Left renal pelvis (tissue), 4 donors: ENCODE measurements at regions not wholly inside any gene's neighbourhood (a gene's known extent, or its start where the extent isn't known, plus 50 kb on each side); places are given as distances from the start of the nearest gene placed in this dataset.
"Not testable (repeated sequence)": the region's sequence is repeated elsewhere in the genome, so short reads cannot be mapped to it uniquely, and the experiment has no call there.

ENCODE experiments used
- DNase-seq, 4 donors: peaks; one replicate each; pipeline ENCODE4 v3.0.0-alpha.2; 2013; ENCODE audit warnings: low read depth in 4 of 4, low spot score in 3 of 4

DNA sequence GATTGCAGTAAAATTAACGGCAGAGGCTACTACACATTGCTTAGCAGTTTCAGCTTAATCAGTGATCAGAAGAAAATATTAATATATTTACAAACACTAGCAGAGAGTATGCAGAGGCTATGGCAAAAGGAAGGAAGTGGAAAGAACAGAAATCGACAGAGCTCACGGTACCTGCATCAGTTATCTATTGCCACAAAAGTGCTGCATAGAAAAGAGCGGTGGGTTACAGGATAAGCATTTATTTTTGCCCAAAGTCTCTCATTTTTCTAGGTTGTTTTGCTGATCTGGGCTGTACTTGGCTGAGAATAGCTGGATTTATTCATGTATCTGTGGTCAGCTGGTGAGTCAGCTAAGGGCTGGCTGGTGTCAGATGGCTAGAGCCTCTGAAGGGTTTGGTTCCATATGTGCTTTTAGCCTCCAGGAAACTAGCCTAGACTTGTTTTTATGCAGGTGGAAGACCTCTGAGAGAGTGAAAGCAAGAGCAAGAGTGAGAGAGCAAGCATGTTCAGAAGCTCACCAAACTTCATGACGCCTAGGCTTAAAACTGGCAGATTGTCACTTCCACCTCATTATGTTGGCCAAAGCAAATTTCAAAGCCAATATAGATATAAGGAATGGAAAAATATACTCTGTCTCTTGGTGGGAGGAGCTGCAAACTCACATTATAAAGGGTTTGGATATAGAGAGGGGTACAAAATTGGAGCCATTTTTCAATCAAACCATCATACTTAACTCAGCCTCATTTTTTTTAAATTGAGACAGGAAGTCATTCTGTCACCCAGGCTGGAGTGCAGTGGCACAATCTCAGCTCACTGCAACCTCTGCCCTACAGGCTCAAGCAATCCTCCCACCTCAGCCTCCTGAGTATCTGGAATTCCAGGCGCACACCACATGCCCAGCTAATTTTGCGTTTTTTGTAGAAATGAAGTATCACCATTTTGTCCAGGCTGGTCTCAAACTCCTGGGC, 153.2 kb upstream of the RPL34 start:
- DNase-seq = no peak

DNA sequence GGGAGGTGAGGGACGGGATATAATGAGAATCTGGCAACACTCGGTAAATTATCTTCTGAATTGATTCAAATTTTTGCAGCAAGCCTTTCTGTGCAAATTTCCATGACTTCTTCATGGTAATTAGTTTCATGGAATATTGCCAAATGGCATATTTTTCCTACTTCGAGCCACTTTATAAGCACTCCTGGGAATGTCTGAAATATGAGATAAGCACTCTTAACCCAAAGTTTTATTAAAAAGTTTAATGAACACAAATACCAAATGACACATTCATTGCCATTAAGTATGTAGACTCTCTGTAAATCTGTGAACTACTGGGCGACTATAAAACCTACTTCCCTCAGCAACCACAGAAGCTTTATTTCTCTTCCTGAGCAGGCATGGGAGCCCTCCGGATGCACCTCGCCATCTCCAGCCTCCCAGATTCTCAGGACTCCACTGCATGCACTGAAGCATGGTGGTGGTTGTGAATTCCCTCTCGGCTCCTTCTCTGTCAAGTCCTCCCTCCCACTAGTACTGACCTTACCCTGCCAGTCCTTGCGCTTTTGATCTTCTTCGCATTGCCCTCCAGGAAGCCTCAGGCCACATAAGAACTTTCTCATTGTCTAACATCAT, 154.4 kb upstream of the RPL34 start:
- DNase-seq = no peak

DNA sequence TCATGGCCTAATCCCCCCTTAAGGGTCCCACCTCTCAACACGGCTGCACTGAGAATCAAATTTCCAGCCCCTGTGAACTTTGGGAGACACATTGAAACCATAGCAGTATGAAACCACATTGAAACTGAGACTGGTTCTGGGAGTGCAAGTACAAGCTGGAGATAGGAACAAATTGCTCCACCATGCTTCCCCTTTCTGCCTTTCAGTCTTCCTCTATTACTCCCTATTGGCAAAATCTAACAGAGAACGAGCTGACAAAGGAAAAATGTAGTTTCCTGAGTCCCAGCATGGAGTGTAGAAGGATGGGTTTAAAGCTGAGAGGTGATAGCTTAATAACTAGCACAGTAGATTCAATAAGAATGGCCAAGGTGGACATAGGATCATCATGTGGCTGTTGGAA, 161.7 kb upstream of the RPL34 start:
- DNase-seq = no peak

DNA sequence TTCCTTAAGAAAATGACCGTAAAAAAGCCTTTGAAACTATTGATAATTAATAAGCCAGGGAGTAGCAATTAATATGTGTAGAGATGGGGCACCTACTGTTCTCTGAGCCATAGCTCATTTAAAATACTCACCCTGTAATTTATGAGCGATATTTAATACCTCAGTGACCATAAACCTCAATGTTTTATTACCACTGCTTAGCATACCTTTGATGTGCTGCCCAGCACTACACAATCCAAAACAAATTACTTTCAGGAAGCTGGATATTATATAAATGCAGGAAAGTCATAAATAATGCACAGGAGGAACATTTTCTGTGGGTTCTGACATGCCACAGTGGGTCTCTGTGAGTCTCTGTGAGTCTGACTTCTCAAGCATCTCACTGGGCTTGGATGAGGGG, 166.1 kb upstream of the RPL34 start:
- peak in 2 of 4 donors; percentile 20 to 46 for DNase-seq

DNA sequence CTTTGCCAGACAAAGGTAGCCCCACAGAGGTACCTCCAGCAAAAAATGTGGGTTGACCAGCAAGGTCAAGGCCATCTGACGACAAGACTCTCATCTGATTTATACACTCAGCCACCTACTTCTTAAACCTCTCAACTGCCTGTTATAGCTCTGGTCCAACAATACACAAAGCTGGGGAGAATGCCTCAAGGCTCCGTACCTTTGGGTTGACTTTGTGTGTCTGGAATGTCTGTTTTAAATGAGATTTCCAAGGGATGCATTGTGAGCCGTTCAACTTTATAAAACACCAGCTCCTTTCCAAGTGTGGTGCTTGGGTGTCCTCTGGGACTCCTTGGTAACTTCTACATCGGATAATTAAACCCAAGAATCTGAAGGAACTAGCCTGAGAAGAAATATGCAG, 167.0 kb upstream of the RPL34 start:
- DNase-seq = no peak

DNA sequence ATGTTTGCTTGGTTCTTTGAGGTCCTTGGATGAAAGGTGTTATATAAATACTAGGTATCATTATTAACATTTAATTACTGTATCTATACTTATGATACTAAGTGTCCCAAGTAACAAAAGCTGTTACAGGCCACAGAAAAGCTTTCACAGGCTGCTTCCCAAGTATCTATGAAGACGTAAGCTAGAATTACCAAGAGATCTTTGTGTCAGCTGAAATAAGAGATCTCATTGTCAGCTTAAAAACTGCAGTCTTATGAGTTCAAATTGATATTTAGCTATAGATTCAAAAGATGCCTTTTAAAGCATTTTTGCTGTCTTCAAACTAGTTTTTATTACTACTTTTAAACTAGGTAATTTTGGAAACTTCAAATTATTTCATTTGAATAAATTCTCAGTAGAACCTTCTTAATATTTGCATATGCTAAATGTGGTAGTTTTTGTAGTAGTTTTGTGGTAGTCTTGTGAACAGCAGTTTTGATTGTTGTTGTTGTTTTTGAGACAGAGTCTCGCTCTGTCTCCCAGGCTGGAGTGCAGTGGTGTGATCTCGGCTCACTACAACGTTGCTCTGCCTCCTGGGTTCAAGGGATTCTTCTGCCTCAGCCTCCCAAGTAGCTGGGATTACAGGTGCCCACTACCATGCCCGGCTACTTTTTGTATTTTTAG, 170.0 kb upstream of the RPL34 start:
- no peak for DNase-seq

DNA sequence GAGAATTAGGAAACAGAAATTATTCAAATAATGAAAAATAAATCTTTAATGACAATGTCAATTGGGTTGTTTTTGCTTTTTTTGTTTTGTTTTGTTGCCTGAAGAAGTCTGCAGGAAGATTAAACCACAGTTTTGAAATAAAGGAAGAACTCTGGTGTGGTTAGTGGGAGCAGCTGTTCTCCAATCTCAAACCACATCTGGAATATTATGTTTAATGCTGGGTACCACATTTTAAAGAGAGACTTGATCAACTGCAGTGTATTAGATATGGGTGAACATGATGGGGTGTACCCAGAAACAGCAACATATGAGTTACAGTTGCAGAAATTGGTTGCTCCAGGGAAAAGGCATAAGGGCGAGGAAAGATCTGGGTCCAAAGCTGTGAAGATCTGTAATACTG, 171.2 kb upstream of the RPL34 start:
- DNase-seq = no peak

DNA sequence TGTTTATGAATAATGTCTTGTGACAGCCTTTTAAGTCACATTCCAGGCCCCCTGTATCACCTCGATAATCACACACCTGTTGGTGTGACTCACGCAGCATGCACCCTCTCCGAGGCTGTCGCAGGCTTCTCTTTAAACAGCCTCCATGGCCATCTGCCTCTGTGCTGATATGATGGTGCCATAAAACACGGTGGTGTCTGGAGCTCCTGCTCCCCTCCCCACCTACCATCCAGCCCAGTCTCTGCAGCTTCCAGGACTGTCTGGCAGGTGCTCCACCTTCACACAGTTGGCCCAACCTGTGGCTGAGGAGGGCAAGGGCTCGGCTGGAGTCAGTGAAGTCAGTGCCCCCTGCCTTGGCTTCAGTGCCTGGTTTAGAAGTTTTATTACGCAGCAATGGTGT, 173.8 kb upstream of the RPL34 start:
- DNase-seq = no peak

DNA sequence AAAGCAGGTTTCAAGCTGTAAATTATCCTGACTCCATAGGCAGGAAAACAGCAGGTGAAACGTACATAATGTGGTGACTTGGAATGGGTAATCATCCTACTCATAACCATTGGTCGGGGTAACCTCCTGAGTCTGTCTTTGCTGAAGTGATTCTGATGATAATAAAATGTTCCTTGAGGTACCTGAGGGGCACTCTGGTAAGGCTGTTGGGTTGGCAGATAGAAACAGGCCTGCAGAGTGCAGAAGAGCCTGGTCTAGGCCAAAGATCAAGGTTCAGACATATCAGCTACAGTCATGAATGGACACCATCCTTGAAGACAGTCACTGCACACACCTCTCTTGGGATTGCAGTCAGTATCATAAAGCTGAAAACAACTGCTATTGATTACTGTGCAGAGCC, 174.7 kb upstream of the RPL34 start:
- DNase-seq = no peak

DNA sequence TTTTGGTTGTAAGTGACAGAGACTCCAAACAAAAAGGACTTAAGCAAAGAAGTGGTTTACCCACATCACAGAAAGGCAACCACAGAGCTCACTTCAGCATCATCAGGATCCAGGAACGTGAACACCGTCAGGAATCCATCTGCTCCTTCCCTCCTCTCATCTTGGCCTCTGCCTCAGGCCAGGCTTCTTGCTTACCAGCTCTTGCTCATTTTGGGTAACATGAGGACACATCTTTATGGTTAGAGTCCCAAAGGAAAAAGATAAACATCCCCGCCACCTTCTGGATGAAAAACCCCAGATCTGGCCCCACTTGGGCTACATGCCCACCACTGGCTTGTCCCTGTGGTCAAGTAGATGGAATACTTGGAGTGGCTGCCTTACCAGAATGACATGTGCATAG, 176.8 kb upstream of the RPL34 start:
- no peak for DNase-seq

DNA sequence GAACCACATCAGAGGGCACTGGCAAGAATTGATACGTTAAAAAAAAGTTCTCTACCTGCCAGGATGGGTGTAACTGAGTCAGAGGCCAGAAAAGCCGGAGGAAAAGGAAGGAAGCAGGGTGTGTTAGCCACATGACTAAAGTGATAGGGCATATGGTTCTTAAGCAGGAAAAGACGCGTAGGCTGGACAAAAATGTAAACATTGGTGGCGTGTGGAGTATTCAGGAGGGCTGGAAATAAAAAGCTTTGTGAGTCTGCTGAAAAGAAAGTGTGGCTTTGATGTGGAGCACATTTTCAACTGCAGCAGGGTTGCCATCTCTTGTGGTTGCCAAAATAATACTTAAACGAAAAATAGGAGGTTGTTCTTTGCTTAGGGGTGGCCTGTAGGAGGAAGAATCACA, 186.5 kb upstream of the RPL34 start:
- DNase-seq = no peak

DNA sequence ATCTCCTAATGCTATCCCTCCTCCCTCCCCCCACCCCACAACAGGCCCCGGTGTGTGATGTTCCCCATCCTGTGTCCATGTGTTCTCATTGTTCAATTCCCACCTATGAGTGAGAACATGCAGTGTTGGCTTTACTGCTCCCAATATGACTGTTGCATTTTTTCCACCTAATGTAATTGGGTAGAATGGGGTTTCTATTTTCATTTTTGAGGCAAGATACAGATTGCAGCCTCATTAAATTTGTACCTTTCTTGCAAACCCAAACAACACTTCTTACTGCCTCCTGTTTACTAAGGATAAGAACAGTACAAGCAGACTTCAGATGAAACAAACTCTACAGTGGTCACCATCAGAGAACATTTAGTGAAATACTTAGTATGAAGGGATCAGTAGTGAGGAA, 187.0 kb upstream of the RPL34 start:
- DNase-seq = not testable (repeated sequence)

DNA sequence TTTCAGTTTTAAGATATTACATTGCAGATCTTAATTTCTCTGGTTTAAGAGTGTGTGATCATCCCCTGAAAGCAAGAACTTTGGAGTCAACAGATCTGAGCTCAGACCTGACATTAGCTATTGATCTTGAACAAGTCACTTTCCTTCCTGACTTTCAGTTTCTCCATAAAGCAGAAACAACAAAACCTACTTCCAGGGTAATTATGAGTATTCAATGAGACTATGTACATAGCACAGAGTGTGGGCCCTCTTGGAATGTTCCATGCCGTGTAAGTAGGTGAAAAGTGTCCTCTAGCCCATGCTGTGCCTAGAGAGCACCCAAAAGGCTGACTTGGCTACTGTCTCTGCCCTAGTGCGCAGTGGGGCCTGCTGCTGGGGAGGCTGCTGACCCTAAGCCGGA, 188.0 kb upstream of the RPL34 start:
- no peak for DNase-seq

DNA sequence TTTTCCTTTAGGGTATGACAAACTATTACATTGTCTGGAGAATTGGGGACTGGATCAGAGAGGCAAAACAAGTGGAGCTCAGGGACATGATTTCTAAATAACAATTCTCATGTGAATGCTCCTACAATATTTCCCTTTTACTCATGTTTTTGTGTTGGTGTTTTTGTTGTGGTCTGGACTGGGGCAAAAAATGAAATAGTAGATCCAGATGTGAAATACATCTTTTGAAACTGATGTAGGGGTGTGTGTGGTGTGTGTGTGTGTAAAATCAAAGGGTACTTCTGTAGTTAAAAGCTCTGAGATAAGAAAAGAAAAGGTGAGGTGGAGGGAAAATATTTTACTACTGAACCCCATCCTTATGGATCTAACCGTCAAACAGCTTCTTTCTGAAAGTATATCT, 188.4 kb upstream of the RPL34 start:
- no peak for DNase-seq

DNA sequence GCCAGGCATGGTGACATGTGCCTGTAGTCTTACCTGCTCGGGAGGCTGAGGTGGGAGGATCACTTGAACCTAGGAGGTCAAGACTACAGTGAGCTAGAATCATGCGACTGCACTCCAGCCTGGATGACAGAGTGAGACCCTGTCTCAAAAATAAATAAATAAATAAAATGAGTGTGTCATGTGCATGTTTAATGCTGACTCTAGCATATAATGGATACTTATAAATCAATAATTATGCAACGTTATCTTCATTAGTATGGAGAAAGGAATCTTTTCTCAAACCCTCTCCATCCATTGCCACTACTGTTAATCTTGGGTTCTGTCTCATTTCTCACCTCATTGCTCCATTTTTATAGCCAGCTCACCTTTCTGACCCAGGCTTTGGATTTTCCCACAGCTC, 189.5 kb upstream of the RPL34 start:
- no peak for DNase-seq

DNA sequence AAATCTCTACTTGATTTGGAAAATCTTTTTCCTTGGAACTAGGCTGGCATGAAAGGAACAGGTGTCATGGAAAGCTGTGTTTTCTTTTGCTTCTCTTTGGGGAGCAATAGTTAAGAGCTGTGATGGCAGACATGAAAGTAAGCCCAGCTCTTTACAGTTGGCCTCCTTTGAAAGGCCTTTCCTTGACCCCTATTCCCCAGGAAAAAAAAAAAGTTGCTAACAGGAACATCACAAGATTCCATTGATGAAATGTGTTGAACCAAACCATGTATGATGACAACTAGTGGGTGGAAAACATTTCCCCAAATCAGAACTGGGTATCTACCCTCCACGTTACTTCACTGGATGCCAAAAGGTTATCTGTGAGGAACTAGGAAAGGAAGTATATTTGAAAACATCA, 190.7 kb upstream of the RPL34 start:
- no peak for DNase-seq

DNA sequence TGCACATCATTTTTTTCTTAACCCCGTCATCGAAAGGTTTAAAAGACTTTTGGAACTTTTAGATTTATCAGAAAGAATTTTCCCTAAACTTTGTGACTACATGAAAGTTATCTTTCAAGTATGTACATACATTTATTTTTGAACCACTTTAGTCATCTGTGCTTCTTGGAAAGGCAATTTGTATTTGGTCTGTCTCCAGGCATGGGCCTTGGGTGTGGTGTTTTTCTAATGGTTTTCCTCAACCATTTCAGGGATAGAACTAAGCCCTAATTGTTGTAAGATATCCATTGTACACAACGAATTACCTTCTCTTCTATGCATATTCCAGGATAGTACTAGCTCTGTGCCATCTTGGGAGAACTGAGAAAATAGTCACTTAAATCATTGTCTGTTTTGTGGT, 191.5 kb upstream of the RPL34 start:
- DNase-seq = no peak

DNA sequence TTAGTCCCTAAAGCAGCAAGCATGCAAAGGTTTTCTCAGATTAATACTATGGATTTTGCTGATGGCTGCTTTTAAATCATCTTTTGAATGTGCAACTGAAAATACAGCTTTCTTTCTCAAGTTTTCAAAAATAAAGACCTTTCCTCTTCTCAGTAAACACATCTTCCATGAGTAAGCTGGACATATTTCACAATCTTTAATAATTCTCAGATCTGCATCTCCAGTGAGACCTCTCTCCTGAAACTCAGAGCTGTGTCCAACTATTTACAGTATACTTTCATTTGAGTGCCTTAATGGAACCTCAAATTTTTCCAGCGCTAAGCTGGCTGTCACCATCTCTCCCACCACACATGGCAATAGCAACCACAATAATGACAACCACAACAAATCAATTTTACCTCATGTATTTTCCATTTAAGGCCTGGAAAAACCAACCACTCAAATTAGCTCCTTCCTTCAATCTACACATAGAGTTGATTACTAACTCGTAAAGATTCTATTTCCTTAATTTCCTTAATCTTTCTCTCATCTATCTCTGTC, 192.4 kb upstream of the RPL34 start:
- DNase-seq = no peak

DNA sequence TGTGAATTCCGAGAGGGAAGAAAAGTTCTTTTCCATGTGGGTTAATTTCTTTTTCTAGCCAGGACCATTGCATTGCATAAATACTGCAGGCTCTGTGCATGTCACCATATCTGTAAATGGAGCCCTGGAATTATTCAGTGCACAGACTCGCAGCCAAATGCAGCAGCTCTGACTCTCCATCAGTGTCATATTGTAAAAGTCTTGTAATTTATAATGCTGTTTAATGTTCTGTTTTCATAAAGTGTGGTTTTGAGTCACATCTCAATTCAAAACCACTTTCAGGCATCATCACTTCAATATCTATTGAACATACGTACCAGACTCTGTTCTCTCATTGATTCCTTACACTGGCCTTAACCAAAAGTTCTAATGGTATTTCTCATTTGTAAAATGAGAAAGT, 193.9 kb upstream of the RPL34 start:
- no peak for DNase-seq

DNA sequence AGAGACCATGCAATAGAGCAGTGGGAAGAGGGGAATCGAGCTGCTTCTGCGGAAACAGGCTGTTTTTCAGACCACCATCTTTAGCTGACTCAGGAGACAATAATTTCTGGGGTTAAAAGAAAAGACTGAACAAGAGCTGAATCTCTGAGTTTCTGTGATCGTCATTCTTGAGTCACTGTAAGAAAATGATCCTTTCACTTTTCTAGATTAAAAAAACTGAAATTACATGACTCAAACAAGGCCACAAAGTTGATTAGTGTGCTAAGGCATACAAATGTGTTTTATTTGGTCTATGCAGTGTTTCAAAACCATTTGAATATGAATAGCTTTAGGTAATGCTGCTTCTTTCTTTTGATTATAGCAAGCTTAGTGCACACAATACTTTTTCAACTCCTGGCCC, 194.4 kb upstream of the RPL34 start:
- no peak for DNase-seq

DNA sequence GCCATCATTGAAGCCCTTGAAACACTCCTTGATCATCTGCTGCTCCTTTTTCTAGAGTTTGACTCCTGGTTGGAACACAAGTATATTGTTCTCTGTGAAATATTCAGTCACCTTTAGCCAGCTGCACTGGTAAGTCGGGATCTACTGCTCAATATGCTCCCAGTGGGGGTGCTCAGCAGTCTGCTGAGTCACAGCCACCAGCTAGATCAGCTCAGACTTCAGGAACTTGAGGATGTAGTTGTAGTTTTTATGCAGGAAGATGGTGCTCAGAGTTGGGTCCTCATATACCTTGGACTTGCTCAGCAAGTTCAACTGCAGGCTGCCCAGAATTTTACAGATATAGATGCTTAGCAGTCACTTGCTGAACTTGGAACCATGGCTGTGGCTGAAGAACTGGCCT, 202.5 kb upstream of the RPL34 start:
- no peak for DNase-seq

DNA sequence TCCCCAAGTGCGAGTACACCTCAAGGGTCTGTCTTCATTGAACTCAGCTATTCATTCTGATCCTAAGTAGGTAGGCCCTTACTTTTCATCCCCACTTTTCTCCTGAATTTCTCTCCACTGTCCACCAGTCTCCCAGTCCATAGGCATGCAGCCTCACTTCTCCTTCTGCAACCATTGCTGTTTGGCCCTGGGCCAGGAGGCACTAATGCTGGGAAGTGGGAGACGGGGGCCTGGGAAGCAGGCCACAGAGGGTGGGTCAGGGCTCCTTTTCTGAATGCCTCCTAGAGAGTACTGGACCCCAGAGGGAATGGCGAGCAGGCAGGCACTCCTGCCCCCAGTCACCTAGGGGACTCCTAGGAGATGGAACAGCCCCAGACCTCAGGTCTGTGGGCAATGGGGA, 203.5 kb upstream of the RPL34 start:
- DNase-seq = no peak
